Right cardiac atrium (tissue), 5 donors: ENCODE measurements at regions not wholly inside any gene's neighbourhood (a gene's known extent, or its start where the extent isn't known, plus 50 kb on each side); places are given as distances from the start of the nearest gene placed in this dataset.

Experiments used
- ATAC-seq, 2 donors: fragments of 200-7000 bp; cut with Tn5 transposase; one replicate each; pipeline versions ENCODE4 v1.8.0 to v1.9.1; 2020; ENCODE audit warnings: moderate library complexity in 2 of 2, mild to moderate bottlenecking in 1 of 2
- DNase-seq, 3 donors: peaks; one replicate each; pipeline ENCODE4 v3.0.0-alpha.2; 2020
- H3K27ac ChIP-seq: one replicate; pipeline ENCODE4 v1.5.1; 2013; ENCODE audit warnings: mild to moderate bottlenecking, low read length, control low read depth, moderate library complexity
- H3K27me3 ChIP-seq: one replicate; pipeline ENCODE4 v1.6.1; 2013; ENCODE audit not compliant: control insufficient read depth, insufficient read depth
- H3K4me1 ChIP-seq: one replicate; pipeline ENCODE4 v1.6.1; 2013; ENCODE audit warnings: low read length; ENCODE audit not compliant: control insufficient read depth, insufficient read depth
- H3K4me3 ChIP-seq: one replicate; pipeline ENCODE4 v1.5.1; 2013; ENCODE audit warnings: low read length, control low read depth
- H3K9me3 ChIP-seq: one replicate; pipeline ENCODE4 v1.6.1; 2013; ENCODE audit warnings: low read length; ENCODE audit not compliant: control insufficient read depth
- whole genome bisulfite sequencing: extraction: QIAGEN DNeasy Blood & Tissue Kit; methylation state at CpG from one replicate; pipeline ENCODE4 v1.1.7; 2013; 5-methylcytosine and 5-hydroxymethylcytosine counted together
- intact Hi-C, 4 donors: fragments of 100-400 bp; cut with DNase I; formaldehyde crosslinking; loops; one replicate each; pipeline versions ENCODE4 v1.11.0 to v1.14.0; 2022 to 2023
- donor health status: healthy with polysubstance abuse.
- donor health status: DM: no; HTN: yes; CAD: no.
- donor health status: DM: no; HTN: no; CAD: no.
- donor health status: DM: no; HTN: yes; CAD: no; lungs with severe emphysema.
- donor health status: DM: yes; HTN: yes; CAD: no.

- peaks cover 11% of the 10 kb centered on the region for H3K4me1 ChIP-seq
- WGBS: 25% methylated on average over 2 of the region's 2 CpGs
- no peak overlapping the region for H3K4me3 ChIP-seq
- H3K27me3 ChIP-seq: no peaks in the 10 kb centered on the region
- no peak for ATAC-seq
- intact Hi-C loops: no loop called here
- no peak for DNase-seq
- no peaks in the 10 kb centered on the region for H3K9me3 ChIP-seq
- H3K27ac ChIP-seq: no peak overlapping the region
Measured at GRCh38 chr20:23203310-23203709, 117.2 kb upstream of the CD93 start.

DNA sequence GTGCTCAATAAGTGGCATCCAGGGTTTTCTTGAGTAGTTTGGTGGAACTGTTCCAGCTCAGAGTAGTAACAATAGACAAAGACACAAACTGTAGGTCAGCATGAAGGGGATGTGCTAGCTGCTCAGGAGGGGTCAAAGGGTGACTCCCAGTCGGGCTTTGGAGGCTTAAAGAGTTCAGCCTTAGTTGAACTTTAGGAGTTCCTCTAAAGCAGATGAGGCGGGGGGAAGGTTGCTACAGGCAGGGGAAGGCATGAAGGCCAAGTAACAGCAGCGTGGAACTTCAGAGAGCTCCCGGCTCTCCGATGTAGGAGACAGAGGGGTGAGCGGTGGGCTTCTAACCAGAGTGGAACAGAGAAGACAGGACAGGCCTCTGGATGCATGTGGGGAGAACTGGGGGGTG lies 115.5 kb upstream of the CD93 start:
- Histone ChIP-seq H3K27ac (no peak overlapping the region), H3K4me3 (no peak overlapping the region), H3K27me3 (no peaks in the 10 kb centered on the region), H3K4me1 (peaks cover 10% of the 10 kb centered on the region), H3K9me3 (no peaks in the 10 kb centered on the region)
- intact Hi-C loops: no loop called here
- WGBS: 88% methylated on average over 6 of the region's 6 CpGs
- DNase-seq: no peak
- ATAC-seq: no peak

DNA sequence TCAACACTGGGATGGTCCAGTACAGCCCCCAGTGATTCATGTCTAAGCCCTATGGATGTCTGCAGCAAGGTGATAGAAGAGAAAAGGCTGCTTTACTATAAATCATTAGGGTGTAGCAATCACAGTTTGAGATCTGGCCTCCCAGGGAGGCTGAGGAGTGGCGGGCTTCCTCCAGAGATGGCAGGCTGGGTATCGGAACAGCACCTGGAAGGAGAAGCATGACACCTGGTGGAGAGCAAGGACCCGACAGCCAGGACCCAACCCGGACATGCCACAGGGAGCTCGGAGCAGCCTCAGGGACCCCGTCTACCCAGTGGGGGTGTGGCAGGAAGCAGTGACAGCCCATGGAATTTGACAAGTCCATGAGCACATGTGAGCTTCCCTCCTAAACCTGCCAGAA lies 114.8 kb upstream of the CD93 start:
- 42% methylated on average over 6 of the region's 6 CpGs for WGBS
- Histone ChIP-seq H3K4me3 (no peak overlapping the region), H3K27me3 (no peaks in the 10 kb centered on the region), H3K9me3 (no peaks in the 10 kb centered on the region), H3K27ac (no peak overlapping the region), H3K4me1 (peaks cover 3% of the 10 kb centered on the region)
- DNase-seq: peak in 1 of 3 donors; percentile 63
- intact Hi-C loops: no loop called here
- peak in 1 of 2 donors; percentile 52 for ATAC-seq

GRCh38 chr20:23200413-23200812 lies 114.3 kb upstream of the CD93 start:
- intact Hi-C loops: no loop called here
- no peak overlapping the region for H3K27ac ChIP-seq
- H3K27me3 ChIP-seq: no peaks in the 10 kb centered on the region
- WGBS: 85% methylated on average over 12 of the region's 12 CpGs
- H3K9me3 ChIP-seq: no peaks in the 10 kb centered on the region
- ATAC-seq: peak in 1 of 2 donors; percentile 28
- DNase-seq: no peak
- no peak overlapping the region for H3K4me3 ChIP-seq
- H3K4me1 ChIP-seq: peaks cover 2% of the 10 kb centered on the region

- no peak overlapping the region for H3K27ac ChIP-seq
- WGBS: 93% methylated on average over 3 of the region's 3 CpGs
Measured at GRCh38 chr20:23199356-23199755, 113.2 kb upstream of the CD93 start.

GRCh38 chr20:23198815-23199214 lies 112.7 kb upstream of the CD93 start:
- ATAC-seq (no peak), DNase-seq (no peak)
- H3K27me3 ChIP-seq: no peaks in the 10 kb centered on the region
- H3K4me1 ChIP-seq: peaks cover 3% of the 10 kb centered on the region
- intact Hi-C loops: no loop called here
- no peak overlapping the region for H3K4me3 ChIP-seq
- no peaks in the 10 kb centered on the region for H3K9me3 ChIP-seq
- H3K27ac ChIP-seq: no peak overlapping the region

More at GRCh38 chr20:23199356-23199755, 113.2 kb upstream of the CD93 start:
- intact Hi-C loops: no loop called here
- DNase-seq: no peak
- Histone ChIP-seq H3K27me3 (no peaks in the 10 kb centered on the region), H3K4me3 (no peak overlapping the region), H3K4me1 (peaks cover 2% of the 10 kb centered on the region), H3K9me3 (no peaks in the 10 kb centered on the region)
- ATAC-seq: no peak

- no peaks in the 10 kb centered on the region for H3K27me3 ChIP-seq
- 83% methylated on average over 4 of the region's 4 CpGs for WGBS
- ATAC-seq: no peak
- peaks cover 3% of the 10 kb centered on the region for H3K4me1 ChIP-seq
- intact Hi-C loops: no loop called here
- H3K9me3 ChIP-seq: no peaks in the 10 kb centered on the region
- no peak overlapping the region for H3K27ac ChIP-seq
- no peak overlapping the region for H3K4me3 ChIP-seq
- DNase-seq: no peak
Measured at GRCh38 chr20:23197836-23198235, 111.7 kb upstream of the CD93 start.

DNA sequence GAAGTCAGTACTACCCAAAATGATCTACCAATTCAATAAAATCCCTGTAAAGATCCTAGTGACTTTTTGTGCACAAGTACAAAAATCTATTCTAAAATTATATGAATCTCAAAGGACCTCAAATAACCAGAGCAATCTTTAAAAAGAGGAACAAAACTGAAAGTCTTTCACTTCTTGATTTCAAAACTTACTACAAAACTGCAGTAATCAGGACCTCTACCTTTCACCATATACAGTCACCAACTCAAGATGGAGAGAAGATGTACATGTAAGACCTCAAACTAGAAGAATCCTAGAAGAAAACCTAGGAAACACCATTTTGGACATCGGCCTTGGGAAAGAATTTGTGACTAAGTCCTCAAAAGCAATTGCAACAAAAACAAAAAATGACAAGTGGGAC lies 109.5 kb upstream of the CD93 start:
- DNase-seq (no peak), ATAC-seq (no peak)
- no peaks in the 10 kb centered on the region for H3K27me3 ChIP-seq
- intact Hi-C loops: no loop called here
- 89% methylated on average over 1 of the region's 1 CpG for WGBS
- H3K4me3 ChIP-seq: no peak overlapping the region
- peaks cover 2% of the 10 kb centered on the region for H3K4me1 ChIP-seq
- H3K27ac ChIP-seq: no peak overlapping the region
- no peaks in the 10 kb centered on the region for H3K9me3 ChIP-seq

- Histone ChIP-seq H3K27ac (no peak overlapping the region), H3K27me3 (no peaks in the 10 kb centered on the region), H3K4me1 (peaks cover 2% of the 10 kb centered on the region), H3K9me3 (no peaks in the 10 kb centered on the region), H3K4me3 (no peak overlapping the region)
- DNase-seq (no peak), ATAC-seq (no peak)
- intact Hi-C loops: no loop called here
- WGBS: 40% methylated on average over 5 of the region's 5 CpGs
Measured at GRCh38 chr20:23193801-23194384, 107.8 kb upstream of the CD93 start.

DNA sequence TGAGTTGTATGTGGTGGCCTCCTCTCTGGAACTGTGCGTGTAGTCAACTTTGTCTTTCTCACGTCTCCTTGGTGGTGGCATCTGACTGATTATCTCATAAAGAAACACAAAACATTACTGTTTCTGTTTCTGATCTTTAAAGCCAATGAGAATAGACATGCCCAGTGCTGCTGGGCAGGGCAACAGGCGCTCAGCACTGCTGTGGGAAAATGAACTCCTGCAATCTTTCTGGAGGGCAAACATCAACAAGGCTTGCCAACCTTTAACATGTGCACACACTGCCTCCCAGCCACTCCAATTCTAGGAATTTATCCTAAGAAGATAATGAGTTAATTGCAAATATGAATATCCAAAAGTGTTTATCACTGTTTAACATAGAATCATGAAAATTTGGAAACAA lies 106.3 kb upstream of the CD93 start:
- WGBS: 90% methylated on average over 3 of the region's 3 CpGs

DNA sequence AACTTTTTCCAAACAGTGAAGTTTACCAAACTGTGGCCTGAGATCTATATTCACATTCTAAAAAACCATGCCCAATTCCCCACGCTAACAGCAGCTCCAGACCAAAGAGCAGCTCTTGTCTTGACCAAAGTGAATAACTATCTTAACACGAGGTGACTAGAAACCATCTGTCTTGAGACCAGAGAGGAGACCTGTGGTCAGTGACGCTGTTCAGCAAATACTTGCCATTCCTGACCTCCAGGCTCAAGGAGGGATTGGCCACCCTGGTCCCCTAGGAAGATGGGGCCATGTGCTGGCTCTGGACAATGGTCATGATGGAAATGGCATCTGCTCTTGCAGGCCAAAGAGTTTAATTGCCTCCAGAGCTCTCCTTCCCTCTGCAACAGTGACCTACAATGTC lies 104.4 kb upstream of the CD93 start:
- H3K9me3 ChIP-seq: no peaks in the 10 kb centered on the region
- no peaks in the 10 kb centered on the region for H3K27me3 ChIP-seq
- no peak overlapping the region for H3K27ac ChIP-seq
- intact Hi-C loops: no loop called here
- H3K4me3 ChIP-seq: no peak overlapping the region
- WGBS: 89% methylated on average over 3 of the region's 3 CpGs
- peaks cover 2% of the 10 kb centered on the region for H3K4me1 ChIP-seq
- DNase-seq (no peak), ATAC-seq (no peak)

More for the DNA sequence above, 106.3 kb upstream of the CD93 start:
- Histone ChIP-seq H3K27me3 (no peaks in the 10 kb centered on the region), H3K4me3 (no peak overlapping the region), H3K27ac (no peak overlapping the region), H3K4me1 (peaks cover 2% of the 10 kb centered on the region), H3K9me3 (no peaks in the 10 kb centered on the region)
- DNase-seq (no peak), ATAC-seq (no peak)
- intact Hi-C loops: no loop called here

DNA sequence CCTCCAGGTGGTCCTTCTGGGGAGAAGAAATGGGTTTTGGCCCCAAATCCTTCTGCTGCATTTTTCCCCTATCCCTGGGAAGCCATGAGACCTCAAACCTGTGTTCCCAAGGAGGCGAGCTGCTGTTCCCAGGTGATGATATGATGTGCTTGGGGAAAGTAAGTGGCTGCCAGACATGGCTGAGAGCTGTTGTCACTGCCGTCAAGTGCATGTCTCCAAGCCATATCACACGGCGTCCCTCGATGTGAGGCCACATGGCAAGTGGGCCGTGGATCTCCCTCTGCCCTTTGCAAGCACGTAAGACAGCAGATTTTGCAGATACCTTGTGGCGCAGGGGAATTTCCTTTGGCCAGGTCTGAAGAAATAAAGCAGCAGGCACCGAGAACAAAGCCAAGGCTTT lies 103.7 kb upstream of the CD93 start:
- Histone ChIP-seq H3K4me1 (peaks cover 2% of the 10 kb centered on the region), H3K4me3 (no peak overlapping the region), H3K27me3 (no peaks in the 10 kb centered on the region), H3K27ac (no peak overlapping the region), H3K9me3 (no peaks in the 10 kb centered on the region)
- ATAC-seq (no peak), DNase-seq (no peak)
- intact Hi-C loops: no loop called here
- 55% methylated on average over 9 of the region's 9 CpGs for WGBS
